Loucy (cell line): ENCODE measurements at regions not wholly inside any gene's neighbourhood (a gene's known extent, or its start where the extent isn't known, plus 50 kb on each side); places are given as distances from the start of the nearest gene placed in this dataset.

Source experiments
- H2AFZ ChIP-seq: fragments of 200-600 bp; sonication (generic); 2 replicates; pipeline ENCODE4 v1.6.0; 2016; ENCODE audit warnings: antibody characterized with exemption, mild to moderate bottlenecking, low read length, moderate library complexity
- H3F3A ChIP-seq: fragments of 200-600 bp; 2 replicates; pipeline ENCODE4 v1.6.0; 2016; ENCODE audit warnings: antibody characterized with exemption, low read depth, mild to moderate bottlenecking
- H3K27me3 ChIP-seq: fragments of 200-600 bp; sonication (generic); 2 replicates; pipeline ENCODE4 v1.6.1; 2014; ENCODE audit warnings: low read length, mild to moderate bottlenecking; ENCODE audit not compliant: insufficient read depth, poor library complexity, severe bottlenecking
- H3K36me3 ChIP-seq: fragments of 200-600 bp; sonication (generic); 2 replicates; pipeline ENCODE4 v1.6.1; 2016; ENCODE audit warnings: low read length; ENCODE audit not compliant: insufficient read depth
- H3K4me1 ChIP-seq: fragments of 200-600 bp; sonication (generic); 2 replicates; pipeline ENCODE4 v1.5.1; 2014; ENCODE audit warnings: low read length, mild to moderate bottlenecking; ENCODE audit not compliant: insufficient read depth, poor library complexity, severe bottlenecking
- H3K4me2 ChIP-seq: fragments of 200-600 bp; sonication (generic); 2 replicates; pipeline ENCODE4 v1.6.0; 2014; ENCODE audit warnings: antibody characterized with exemption, low read length, low read depth, mild to moderate bottlenecking; ENCODE audit not compliant: poor library complexity, severe bottlenecking
- H3K4me3 ChIP-seq: fragments of 200-600 bp; sonication (generic); 2 replicates; pipeline ENCODE4 v1.5.1; 2014; ENCODE audit warnings: low read length, mild to moderate bottlenecking, mixed read lengths; ENCODE audit not compliant: poor library complexity, severe bottlenecking
- H3K79me2 ChIP-seq: fragments of 200-600 bp; sonication (generic); 2 replicates; pipeline ENCODE4 v1.6.1; 2014; ENCODE audit warnings: low read length; ENCODE audit not compliant: insufficient read depth
- H3K9ac ChIP-seq: fragments of 200-600 bp; sonication (generic); 2 replicates; pipeline ENCODE4 v1.6.0; 2014; ENCODE audit warnings: mild to moderate bottlenecking, low read depth, low read length, moderate library complexity; ENCODE audit not compliant: poor library complexity, severe bottlenecking
- H3K9me2 ChIP-seq: fragments of 200-600 bp; sonication (generic); replicated peaks from 2 replicates; pipeline ENCODE4 v1.6.1; 2016; ENCODE audit warnings: low read depth, low read length, mixed read lengths
- H3K9me3 ChIP-seq: fragments of 200-600 bp; sonication (generic); 2 replicates; pipeline ENCODE4 v1.6.1; 2014; ENCODE audit warnings: mild to moderate bottlenecking, antibody characterized with exemption, low read length, low read depth; ENCODE audit not compliant: insufficient read depth
- H4K20me1 ChIP-seq: fragments of 200-600 bp; sonication (generic); 2 replicates; pipeline ENCODE4 v1.6.0; 2014; ENCODE audit warnings: antibody characterized with exemption, low read length, mild to moderate bottlenecking; ENCODE audit not compliant: insufficient read depth, poor library complexity, severe bottlenecking
- CTCF ChIP-seq: fragments of 200-600 bp; sonication (generic); conservative IDR thresholded peaks from 2 replicates; pipeline ENCODE4 v1.5.1; 2014; ENCODE audit warnings: mild to moderate bottlenecking, antibody characterized with exemption, low read length
- EZH2phosphoT487 ChIP-seq: fragments of 200-600 bp; IDR thresholded peaks from 2 replicates; pipeline ENCODE4 v1.6.1; 2018; ENCODE audit warnings: antibody characterized with exemption, mild to moderate bottlenecking, moderate library complexity, borderline replicate concordance

GRCh38 chr11:79512706-79513469, 72.1 kb upstream of the TENM4 start:
- Histone ChIP-seq H2AFZ (no peak overlapping the region), H3K4me1 (no peaks in the 10 kb centered on the region), H3K36me3 (no peaks in the 10 kb centered on the region), H3K4me2 (no peak overlapping the region), H3K9ac (no peak overlapping the region), H3K79me2 (no peaks in the 10 kb centered on the region), H3F3A (no peaks in the 10 kb centered on the region), H3K27me3 (no peaks in the 10 kb centered on the region), H3K9me3 (no peaks in the 10 kb centered on the region; the same call in 1 of the 2 replicates), H3K4me3 (no peak overlapping the region), H3K9me2 (no peaks in the 10 kb centered on the region), H4K20me1 (no peaks in the 10 kb centered on the region)
- TF ChIP-seq CTCF (no peak), EZH2phosphoT487 (no peak)

GRCh38 chr11:79510960-79511359, 70.1 kb upstream of the TENM4 start:
- no peaks in the 10 kb centered on the region for H3K9me2 ChIP-seq
- H3K36me3 ChIP-seq: no peaks in the 10 kb centered on the region
- H2AFZ ChIP-seq: no peak overlapping the region
- H3K9me3 ChIP-seq: no peaks in the 10 kb centered on the region; the same call in 1 of the 2 replicates
- H3K4me3 ChIP-seq: no peak overlapping the region
- H3F3A ChIP-seq: no peaks in the 10 kb centered on the region
- H3K27me3 ChIP-seq: no peaks in the 10 kb centered on the region
- no peak overlapping the region for H3K9ac ChIP-seq
- TF ChIP-seq EZH2phosphoT487 (no peak), CTCF (no peak)
- H3K4me1 ChIP-seq: no peaks in the 10 kb centered on the region
- H3K79me2 ChIP-seq: no peaks in the 10 kb centered on the region
- no peaks in the 10 kb centered on the region for H4K20me1 ChIP-seq
- H3K4me2 ChIP-seq: no peak overlapping the region

GRCh38 chr11:79508461-79508860, 67.6 kb upstream of the TENM4 start:
- H3K4me3 ChIP-seq: no peak overlapping the region
- no peaks in the 10 kb centered on the region for H3K79me2 ChIP-seq
- H3K9me3 ChIP-seq: no peaks in the 10 kb centered on the region
- no peak overlapping the region for H3K4me2 ChIP-seq
- H3F3A ChIP-seq: no peaks in the 10 kb centered on the region
- no peak overlapping the region for H2AFZ ChIP-seq
- no peaks in the 10 kb centered on the region for H4K20me1 ChIP-seq
- H3K9ac ChIP-seq: no peak overlapping the region
- TF ChIP-seq CTCF: no peak
- TF ChIP-seq EZH2phosphoT487: no peak
- no peaks in the 10 kb centered on the region for H3K4me1 ChIP-seq
- no peaks in the 10 kb centered on the region for H3K9me2 ChIP-seq
- no peaks in the 10 kb centered on the region for H3K36me3 ChIP-seq
- H3K27me3 ChIP-seq: no peaks in the 10 kb centered on the region
